HG02759 (cell line): ENCODE measurements at regions not wholly inside any gene's neighbourhood (a gene's known extent, or its start where the extent isn't known, plus 50 kb on each side); places are given as distances from the start of the nearest gene placed in this dataset.
"Not testable (repeated sequence)": the region's sequence is repeated elsewhere in the genome, so short reads cannot be mapped to it uniquely, and the experiment has no call there.

ENCODE experiments used
- ATAC-seq: cut with Tn5 transposase; IDR thresholded peaks from one replicate; pipeline ENCODE4 v1.9.1; 2021; ENCODE audit warnings: mild to moderate bottlenecking, moderate library complexity; ENCODE audit not compliant: unreplicated experiment

GRCh38 chr9:85487872-85488271 lies 253.9 kb downstream of the AGTPBP1 start:
- ATAC-seq, result no peak

GRCh38 chr9:85484235-85484634 lies 257.5 kb downstream of the AGTPBP1 start:
- no peak for ATAC-seq

DNA sequence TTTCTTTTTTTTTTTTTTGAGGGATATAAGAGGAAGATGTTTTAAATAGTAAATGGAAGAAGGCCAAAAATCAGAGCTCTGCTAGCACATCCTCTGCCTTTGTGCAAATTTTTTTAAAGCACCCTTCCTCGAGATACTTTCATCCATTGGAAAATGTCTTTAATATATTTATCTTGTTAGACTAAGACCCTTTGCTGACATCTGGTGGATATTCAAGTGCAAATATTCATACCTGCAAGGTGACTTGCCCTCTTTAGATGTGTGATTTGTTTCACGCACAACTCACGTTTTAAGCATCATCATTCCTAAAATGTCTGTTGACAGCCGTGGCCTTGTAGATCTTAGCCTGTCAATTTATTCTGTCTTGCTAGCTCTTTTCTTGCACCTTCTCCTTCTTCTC lies 258.5 kb downstream of the AGTPBP1 start:
- no peak for ATAC-seq

GRCh38 chr9:85479305-85479704 lies 262.4 kb downstream of the AGTPBP1 start:
- ATAC-seq, result no peak

GRCh38 chr9:85478847-85479246 lies 262.9 kb downstream of the AGTPBP1 start:
- no peak for ATAC-seq

GRCh38 chr9:85474896-85475295 lies 266.9 kb downstream of the AGTPBP1 start:
- ATAC-seq, result not testable (repeated sequence)

GRCh38 chr9:85471791-85472190 lies 270.0 kb downstream of the AGTPBP1 start:
- ATAC-seq, result no peak

- ATAC-seq, result no peak
These were observed 272.7 kb downstream of the AGTPBP1 start for GRCh38 chr9:85469041-85469440.

- no peak for ATAC-seq
These were observed 274.9 kb downstream of the AGTPBP1 start for GRCh38 chr9:85466834-85467233.

GRCh38 chr9:85458114-85458864 lies 283.5 kb downstream of the AGTPBP1 start:
- ATAC-seq, result not testable (repeated sequence)

- ATAC-seq, result no peak
These were observed 287.9 kb downstream of the AGTPBP1 start for GRCh38 chr9:85453850-85454249.

- no peak for ATAC-seq
These were observed 288.9 kb downstream of the AGTPBP1 start for GRCh38 chr9:85452841-85453240.

GRCh38 chr9:85451680-85452079 lies 290.1 kb downstream of the AGTPBP1 start:
- ATAC-seq, result no peak

DNA sequence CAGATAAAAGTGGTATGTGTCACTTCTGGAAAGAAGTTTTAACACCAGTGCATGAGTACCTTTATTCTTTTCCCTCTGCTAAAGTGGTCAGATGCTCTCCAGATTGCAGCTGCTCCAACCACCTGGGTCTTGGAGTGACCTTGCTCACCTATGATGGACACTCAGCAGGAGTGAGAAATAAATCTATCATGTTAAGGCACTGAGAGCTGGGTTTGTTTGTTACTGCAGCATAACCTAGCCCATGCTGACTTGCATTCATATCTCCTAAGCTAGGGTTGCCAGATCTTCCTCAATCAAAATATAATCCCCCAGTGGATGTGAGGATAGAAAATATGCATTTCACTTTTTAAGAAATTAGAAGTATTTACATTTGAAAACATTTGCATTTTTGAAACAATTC lies 295.9 kb downstream of the AGTPBP1 start:
- no peak for ATAC-seq

DNA sequence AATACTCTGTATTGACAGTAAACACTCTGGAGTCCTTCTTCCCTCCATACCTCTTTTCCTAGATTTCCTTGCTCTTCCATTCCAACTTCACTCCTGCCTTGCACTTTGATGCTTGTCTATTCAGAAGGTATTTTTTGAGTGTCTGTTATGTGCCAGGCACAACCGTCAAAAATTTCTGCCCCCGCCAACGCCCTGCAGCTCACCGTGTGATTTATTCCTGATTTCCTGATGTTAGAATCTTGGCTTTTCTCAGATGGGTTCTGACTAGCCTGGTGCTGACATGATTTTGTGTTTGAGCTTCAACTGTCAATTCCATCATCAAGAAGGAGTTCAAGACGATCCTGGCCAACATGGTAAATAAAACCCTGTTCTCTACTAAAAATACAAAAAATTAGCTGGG lies 297.5 kb downstream of the AGTPBP1 start:
- ATAC-seq, result no peak

DNA sequence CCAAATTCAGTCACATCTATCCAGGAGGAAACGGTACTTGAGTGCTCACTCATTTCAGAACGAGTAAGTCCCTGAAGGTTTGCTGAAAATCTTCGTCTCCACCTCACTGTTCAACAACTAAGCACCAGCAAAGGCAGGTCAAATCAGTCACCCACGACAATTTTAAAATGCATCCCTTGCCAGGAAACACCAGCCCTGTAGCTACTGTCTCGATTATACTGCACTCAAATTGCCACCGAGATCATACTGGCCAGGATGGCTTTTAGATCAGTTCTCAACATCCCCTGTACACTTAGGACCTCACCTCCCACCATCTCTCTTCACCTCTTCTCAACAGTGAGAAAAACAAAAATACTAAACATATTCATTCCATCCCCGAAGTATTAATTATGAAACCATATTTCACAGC lies 298.6 kb downstream of the AGTPBP1 start:
- peak; percentile 56 for ATAC-seq

DNA sequence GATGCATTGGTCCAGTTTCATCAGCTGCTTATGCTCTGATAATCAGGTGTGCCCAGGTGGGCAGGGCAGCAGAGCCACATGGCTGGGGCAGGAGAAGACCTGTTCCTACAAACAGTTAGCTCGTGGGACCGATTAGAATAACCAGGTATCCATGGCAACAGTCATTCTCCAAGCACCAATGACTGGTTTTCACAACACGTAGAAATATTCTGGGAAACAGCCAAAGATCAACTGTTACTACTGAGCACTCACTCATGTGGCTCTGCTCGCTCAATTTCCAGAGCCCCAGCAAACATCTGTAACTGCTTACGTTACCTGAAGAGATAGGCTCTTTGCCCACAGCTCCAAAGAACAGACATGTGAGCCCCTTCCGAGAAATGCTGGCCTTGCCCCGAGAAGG lies 302.0 kb downstream of the AGTPBP1 start:
- ATAC-seq, result no peak

DNA sequence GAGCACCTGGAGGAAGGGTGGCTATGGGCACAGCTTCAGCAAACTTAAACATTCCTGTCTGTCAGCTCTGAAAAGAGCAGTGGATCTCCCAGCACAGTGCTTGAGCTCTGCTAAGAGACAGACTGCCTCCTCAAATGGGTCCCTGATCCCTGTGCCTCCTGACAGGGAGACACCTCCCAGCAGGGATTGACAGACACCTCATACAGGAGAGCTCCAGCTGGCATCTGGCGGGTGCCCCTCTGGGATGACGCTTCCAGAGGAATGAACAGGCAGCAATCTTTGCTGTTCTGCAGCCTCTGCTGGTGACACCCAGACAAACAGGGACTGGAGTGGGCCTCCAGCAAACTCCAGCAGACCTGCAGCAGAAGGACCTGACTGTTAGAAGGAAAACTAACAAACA lies 307.8 kb downstream of the AGTPBP1 start:
- not testable (repeated sequence) for ATAC-seq

DNA sequence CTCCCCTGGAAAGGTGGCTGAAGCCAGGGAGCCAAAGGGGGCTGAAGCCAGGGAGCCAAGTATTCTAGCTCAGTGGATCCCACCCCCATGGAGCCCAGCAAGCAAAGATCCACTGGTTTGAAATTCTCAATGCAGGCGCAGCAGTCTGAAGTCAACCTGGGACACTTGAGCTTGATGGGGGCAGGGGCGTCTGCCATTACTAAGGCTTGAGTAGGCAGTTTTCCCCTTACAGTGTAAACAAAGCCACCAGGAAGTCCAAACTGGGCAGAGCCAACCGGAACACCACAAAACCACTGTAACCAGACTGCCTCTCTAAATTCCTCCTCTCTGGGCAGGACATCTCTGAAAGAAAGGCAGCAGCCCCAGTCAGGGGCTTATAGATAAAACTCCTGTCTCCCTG lies 308.2 kb downstream of the AGTPBP1 start:
- not testable (repeated sequence) for ATAC-seq

DNA sequence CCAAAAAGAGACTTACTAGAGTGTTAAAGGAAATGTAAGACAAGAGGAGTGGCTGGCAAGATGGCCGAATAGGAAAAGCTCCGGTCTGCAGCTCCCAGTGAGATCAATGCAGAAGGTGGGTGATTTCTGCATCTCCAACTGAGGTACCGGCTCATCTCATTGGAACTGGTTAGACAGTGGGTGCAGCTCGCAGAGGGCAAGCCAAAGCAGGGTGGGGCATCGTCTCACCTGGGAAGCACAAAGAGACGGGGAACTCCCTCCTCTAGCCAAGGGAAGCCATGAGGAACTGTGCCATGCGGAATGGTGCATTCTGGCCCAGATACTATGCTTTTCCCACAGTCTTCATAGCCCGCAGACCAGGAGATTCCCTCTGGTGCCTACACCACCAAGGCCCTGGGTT lies 308.7 kb downstream of the AGTPBP1 start:
- no peak for ATAC-seq

GRCh38 chr9:85432599-85432998 lies 309.2 kb downstream of the AGTPBP1 start:
- ATAC-seq, result no peak

GRCh38 chr9:85431339-85432102 lies 310.2 kb downstream of the AGTPBP1 start:
- ATAC-seq, result no peak
